Brain microvascular endothelial cell (primary cell): ENCODE measurements at regions not wholly inside any gene's neighbourhood (a gene's known extent, or its start where the extent isn't known, plus 50 kb on each side); places are given as distances from the start of the nearest gene placed in this dataset.
A peak's percentile ranks its signal among the peaks of the same experiment; 100 is the strongest.

Experiments used
- DNase-seq: peaks from one replicate; pipeline ENCODE4 v3.0.0-alpha.2; 2020
- H3K27ac ChIP-seq: fragments of 250-450 bp; sonication (Bioruptor Pico); 2 replicates; pipeline ENCODE4 v1.5.1; 2020; ENCODE audit warnings: mild to moderate bottlenecking, moderate library complexity
- H3K27me3 ChIP-seq: fragments of 250-450 bp; sonication (Bioruptor Pico); replicated peaks from 2 replicates; pipeline ENCODE4 v1.5.1; 2020; ENCODE audit warnings: mild to moderate bottlenecking
- H3K36me3 ChIP-seq: fragments of 250-450 bp; sonication (Bioruptor Pico); replicated peaks from 2 replicates; pipeline ENCODE4 v1.5.1; 2020; ENCODE audit warnings: mild to moderate bottlenecking
- H3K4me3 ChIP-seq: 2 replicates; pipeline ENCODE4 v1.5.1; 2011; ENCODE audit warnings: low read depth, mild to moderate bottlenecking, control low read depth, low read length, moderate library complexity
- CTCF ChIP-seq: IDR thresholded peaks from 2 replicates; pipeline ENCODE4 v1.5.1; 2011; ENCODE audit warnings: low read depth, mild to moderate bottlenecking, moderate library complexity, low read length, control low read depth, inconsistent platforms; ENCODE audit errors: missing control alignments
- in situ Hi-C: cut with HindIII; loops from 2 replicates; pipeline ENCODE4 v1.10.0; 2017; ENCODE audit warnings: low sequenced_read_pairs, low pct_ligation_motif_present

GRCh38 chr17:33676444-33676843 lies 383.3 kb upstream of the ASIC2 start:
- in situ Hi-C loops, result no loop called here
- no peak for DNase-seq
- H3K27me3 ChIP-seq, result no peaks in the 10 kb centered on the region

GRCh38 chr17:33679595-33679994 lies 386.5 kb upstream of the ASIC2 start:
- no peaks in the 10 kb centered on the region for H3K36me3 ChIP-seq
- no peak for DNase-seq
- in situ Hi-C loops, result no loop called here
- no peak for TF ChIP-seq CTCF
- no peak overlapping the region for H3K27ac ChIP-seq
- no peaks in the 10 kb centered on the region for H3K27me3 ChIP-seq
- no peak overlapping the region for H3K4me3 ChIP-seq

More at GRCh38 chr17:33676444-33676843, 383.3 kb upstream of the ASIC2 start:
- no peak for TF ChIP-seq CTCF
- no peak overlapping the region for H3K4me3 ChIP-seq
- H3K36me3 ChIP-seq, result no peaks in the 10 kb centered on the region
- H3K27ac ChIP-seq, result no peak overlapping the region

- DNase-seq, result no peak
- in situ Hi-C loops, result no loop called here
- TF ChIP-seq CTCF, result no peak
- H3K4me3 ChIP-seq, result no peak overlapping the region
- no peak overlapping the region for H3K27ac ChIP-seq
- no peaks in the 10 kb centered on the region for H3K36me3 ChIP-seq
- no peaks in the 10 kb centered on the region for H3K27me3 ChIP-seq
These were observed 387.4 kb upstream of the ASIC2 start for GRCh38 chr17:33680472-33680871.

GRCh38 chr17:33682599-33682998 lies 389.5 kb upstream of the ASIC2 start:
- Histone ChIP-seq H3K36me3 (no peaks in the 10 kb centered on the region), H3K27ac (no peak overlapping the region), H3K4me3 (no peak overlapping the region), H3K27me3 (no peaks in the 10 kb centered on the region)
- TF ChIP-seq CTCF, result no peak
- DNase-seq, result no peak
- in situ Hi-C loops, result no loop called here

- H3K27me3 ChIP-seq, result no peaks in the 10 kb centered on the region
- no peaks in the 10 kb centered on the region for H3K36me3 ChIP-seq
- in situ Hi-C loops, result no loop called here
- DNase-seq, result no peak
- no peak overlapping the region for H3K27ac ChIP-seq
- no peak overlapping the region for H3K4me3 ChIP-seq
- TF ChIP-seq CTCF, result no peak
These were observed 391.6 kb upstream of the ASIC2 start for GRCh38 chr17:33684735-33685134.

GRCh38 chr17:33686171-33686570 lies 393.1 kb upstream of the ASIC2 start:
- no peak overlapping the region for H3K4me3 ChIP-seq
- DNase-seq, result no peak
- no peak overlapping the region for H3K27ac ChIP-seq
- TF ChIP-seq CTCF, result peak; percentile 22
- in situ Hi-C loops, result no loop called here
- no peaks in the 10 kb centered on the region for H3K27me3 ChIP-seq
- H3K36me3 ChIP-seq, result no peaks in the 10 kb centered on the region
